ENCODE measurements at regions not wholly inside any gene's neighbourhood (a gene's known extent, or its start where the extent isn't known, plus 50 kb on each side); places are given as distances from the start of the nearest gene placed in this dataset.

DNA sequence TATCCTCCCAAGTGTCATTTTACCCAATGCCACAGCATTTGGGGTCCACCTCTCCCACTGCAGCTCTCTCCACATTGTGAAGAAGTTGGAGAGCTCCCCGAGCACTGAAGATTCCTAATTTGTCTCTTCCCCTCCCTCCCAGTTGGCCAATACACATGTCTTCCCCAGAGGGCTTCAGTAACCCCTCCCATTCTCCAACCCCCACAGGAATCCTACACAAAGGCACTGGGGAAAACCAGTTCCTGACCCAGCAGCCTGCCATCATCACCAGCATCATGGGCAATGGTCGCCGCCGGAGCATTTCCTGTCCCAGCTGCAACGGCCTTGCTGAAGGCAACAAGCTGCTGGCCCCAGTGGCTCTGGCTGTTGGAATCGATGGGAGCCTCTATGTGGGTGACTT is 87.3 kb upstream of the WWC1 start:
- DNase-seq (ENCODE audit: low read depth): no peak

DNA sequence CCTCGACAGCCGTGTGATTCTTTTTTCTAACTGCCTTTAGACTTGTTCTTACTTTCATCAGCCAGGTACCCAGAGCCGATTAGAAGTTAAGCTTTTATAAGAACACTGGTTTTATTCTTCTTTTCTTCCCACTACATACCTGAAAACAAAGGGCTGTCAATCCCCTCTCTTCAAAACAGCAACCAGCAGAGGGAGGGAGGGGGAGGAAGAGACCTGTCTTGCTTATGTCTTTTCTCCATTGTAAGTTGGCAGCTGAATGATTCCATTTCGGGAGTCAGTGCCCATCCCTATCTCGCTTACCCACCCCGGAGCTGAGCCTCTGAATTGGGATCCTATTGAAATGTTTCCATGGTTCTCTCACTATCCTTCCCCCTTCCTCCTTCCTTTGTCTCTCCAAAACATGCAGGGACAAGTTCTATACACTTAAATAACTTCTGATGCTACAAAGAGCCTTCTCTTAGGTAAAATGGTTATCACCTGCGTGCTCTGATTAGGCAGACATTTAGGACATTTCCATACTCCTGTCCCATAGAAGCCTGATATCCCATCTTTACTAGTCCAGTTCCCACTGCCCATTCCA is 83.9 kb upstream of the WWC1 start:
- DNase-seq (ENCODE audit: low read depth): no peak

DNA sequence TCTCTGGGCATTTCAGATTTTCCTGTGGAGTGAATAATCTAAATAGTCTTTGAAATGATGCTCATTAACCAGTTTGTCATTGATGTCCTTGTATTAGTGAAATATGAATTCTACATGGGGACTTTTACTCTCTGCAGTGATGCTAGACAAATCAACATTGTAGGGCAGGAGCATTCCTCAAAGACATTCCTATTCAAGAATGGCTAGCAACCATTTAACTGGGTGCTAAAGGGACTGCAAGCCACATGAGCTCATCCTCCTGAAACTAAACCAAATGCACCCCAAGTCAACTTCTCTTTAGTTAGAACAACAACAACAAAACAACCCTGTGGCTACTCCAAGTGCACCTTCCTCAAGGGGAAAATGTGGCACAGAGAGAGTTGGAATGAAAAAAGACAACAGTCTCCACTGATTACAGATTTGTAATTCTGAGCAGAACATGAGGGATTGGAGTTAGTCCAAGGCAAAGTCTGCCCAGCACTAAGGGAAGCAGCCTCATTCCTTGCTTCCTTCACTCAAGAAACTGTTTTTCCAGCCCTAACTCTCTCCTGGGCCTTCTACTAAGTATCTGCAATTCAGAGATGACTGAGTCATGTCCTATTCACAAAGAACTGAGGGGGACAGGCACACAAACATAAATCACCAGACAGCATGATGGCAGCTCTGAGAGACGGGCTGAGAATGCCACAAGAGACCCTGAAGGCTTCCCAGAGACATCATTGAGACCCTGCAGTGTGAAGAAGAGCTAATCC is 82.0 kb upstream of the WWC1 start:
- no peak for DNase-seq (ENCODE audit: low read depth)

DNA sequence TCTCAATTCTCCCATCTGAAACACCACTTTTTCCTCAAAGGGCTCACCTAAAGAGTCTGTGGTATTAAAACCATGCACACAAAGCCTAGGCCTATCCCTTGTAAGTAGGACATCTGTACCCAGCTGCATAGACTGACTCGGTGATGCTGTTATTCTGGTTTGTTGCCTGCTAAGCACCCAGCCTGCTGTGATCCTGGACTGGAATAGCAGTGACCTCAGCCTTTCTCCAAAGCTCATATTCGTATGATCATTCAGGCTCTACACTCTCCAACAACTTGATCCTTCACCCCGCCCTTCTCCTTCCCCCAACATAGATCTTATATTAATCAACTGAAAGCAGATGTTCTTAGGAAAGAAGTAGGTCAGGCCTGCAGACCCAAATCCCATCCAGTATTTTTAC is 81.4 kb upstream of the WWC1 start:
- DNase-seq (ENCODE audit: low read depth): no peak

DNA sequence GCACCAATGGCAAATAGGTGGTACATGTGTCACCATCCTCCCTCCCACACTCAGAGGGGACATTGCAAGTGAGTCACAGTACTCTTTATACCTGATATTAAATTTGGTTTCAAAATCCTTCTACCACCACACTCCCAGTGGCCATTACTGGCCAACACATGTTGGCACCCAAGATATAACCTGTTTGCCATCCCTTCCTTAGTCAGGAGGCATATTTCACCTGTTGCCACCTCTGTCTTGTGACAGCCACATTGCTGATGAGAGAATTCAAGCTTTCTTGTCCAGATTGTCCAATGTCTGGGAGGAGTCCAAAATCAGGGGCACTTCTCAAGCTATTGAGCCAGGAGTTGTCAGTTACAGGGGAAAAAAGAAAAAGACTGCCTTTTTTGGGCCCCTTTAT is 80.2 kb upstream of the WWC1 start:
- no peak for DNase-seq (ENCODE audit: low read depth)

DNA sequence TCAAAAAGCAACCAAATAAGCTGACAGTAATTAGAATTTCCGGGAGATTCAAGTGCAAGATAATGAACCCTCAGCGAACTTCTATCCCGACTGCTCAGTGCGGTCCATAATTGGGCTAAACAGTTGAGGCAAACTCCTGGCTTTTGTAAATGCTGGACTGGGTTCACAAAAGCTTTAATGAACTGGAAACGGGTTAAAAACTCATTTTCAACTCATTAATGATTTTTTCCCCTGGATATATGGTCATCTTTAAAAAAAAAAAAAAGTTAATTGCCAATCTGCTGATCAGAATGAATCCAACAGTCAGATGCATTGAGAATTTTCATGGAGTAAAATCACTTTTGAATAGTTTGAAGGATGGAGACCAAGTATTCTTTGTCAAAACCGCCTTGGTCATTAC is 79.5 kb upstream of the WWC1 start:
- no peak for DNase-seq (ENCODE audit: low read depth)

DNA sequence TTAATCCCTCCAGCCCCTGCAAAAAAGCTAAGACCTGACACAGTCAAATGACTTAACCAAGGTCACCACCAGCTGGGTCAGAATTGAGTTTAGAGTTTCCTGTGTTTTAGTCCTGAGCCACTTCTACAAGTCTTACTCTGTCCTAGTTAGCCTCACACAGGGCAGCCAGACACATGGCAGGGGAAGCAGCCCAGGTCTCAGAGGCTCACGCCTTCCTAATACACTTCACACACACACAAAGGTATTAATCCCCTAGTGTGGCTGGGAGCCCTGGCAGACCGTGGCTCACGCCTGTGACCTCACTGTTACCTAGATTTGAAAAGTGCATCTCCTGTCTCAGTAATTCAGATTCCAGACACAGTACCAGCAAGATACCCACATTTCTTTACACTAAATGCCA is 77.4 kb upstream of the WWC1 start:
- DNase-seq (ENCODE audit: low read depth): no peak

DNA sequence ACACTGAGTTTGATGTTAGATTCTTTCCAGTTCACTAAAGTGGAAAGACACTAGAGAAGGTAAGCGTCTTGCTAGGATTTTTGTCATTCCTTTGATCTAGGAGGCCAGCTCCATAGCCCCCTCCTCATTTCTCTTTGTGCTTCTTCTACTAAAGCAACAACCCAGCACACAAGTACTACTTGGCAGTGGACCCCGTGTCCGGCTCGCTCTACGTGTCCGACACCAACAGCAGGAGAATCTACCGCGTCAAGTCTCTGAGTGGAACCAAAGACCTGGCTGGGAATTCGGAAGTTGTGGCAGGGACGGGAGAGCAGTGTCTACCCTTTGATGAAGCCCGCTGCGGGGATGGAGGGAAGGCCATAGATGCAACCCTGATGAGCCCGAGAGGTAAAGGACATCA is 76.6 kb upstream of the WWC1 start:
- DNase-seq (ENCODE audit: low read depth): no peak

DNA sequence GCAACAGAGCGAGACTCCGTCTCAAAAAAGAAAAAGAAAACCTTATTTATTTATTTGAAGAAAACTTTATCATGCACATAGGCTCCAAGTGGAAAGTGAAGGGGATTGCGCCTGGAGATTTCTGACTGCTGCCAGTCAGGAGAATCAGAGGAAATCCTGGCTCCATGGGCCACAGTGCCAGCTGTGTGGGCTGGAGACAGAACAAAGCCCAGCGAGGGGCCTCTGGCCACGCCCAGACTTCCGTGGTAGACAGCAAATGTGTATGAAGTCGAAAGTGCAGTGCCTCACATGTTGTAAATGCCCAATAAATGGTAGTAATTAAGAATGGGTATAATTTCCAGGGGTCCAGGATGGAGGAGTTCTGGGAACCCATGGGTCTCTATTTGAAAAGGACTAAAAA is 75.8 kb upstream of the WWC1 start:
- no peak for DNase-seq (ENCODE audit: low read depth)

DNA sequence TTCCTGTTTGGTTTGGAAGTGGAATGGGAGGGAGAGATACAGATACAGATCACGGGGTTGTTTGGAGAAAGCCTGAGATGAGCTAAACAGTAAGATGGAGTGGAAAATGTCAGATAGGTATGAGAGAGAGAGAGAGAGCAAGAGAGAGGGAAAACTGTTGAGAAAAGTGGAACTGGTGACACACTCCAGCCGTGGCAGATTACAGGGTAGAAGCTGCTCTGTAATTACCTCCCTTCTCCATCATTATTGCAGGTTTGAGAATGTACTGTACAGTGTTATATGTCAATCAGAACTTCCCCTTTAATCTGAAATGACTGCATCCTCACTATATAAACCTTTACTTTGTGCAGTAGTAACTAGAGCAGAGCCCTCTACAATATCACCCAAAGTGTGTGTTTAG is 74.5 kb upstream of the WWC1 start:
- DNase-seq (ENCODE audit: low read depth): no peak

DNA sequence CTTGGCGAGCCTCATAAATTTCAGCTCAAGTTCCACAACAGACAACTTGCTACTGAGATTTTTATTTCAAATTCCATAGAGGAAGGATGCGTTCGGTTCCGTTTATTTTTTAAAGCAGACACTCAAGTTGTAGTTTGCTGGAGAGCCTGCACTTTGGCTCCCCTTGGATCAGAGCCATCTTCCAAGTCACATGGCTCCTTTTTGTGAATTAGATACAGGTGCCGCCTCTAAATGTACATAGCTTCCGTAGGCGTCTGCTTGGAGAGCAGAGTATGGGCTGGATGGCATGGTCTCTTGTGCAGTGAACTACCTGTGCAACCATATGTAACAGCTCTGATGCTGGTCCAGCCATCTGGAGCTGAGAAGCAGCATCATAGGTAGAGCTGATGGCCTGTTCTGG is 73.9 kb upstream of the WWC1 start:
- no peak for DNase-seq (ENCODE audit: low read depth)

DNA sequence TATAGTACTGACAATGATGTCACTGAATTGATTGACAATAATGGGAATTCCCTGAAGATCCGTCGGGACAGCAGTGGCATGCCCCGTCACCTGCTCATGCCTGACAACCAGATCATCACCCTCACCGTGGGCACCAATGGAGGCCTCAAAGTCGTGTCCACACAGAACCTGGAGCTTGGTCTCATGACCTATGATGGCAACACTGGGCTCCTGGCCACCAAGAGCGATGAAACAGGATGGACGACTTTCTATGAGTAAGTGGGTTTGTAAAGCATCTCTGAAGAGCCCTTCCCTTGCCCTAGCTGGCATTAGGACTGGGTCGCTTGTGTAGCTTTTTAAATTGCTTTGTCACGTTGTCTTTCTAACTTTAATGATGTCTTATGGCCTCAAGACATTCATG is 72.7 kb upstream of the WWC1 start:
- no peak for DNase-seq (ENCODE audit: low read depth)

DNA sequence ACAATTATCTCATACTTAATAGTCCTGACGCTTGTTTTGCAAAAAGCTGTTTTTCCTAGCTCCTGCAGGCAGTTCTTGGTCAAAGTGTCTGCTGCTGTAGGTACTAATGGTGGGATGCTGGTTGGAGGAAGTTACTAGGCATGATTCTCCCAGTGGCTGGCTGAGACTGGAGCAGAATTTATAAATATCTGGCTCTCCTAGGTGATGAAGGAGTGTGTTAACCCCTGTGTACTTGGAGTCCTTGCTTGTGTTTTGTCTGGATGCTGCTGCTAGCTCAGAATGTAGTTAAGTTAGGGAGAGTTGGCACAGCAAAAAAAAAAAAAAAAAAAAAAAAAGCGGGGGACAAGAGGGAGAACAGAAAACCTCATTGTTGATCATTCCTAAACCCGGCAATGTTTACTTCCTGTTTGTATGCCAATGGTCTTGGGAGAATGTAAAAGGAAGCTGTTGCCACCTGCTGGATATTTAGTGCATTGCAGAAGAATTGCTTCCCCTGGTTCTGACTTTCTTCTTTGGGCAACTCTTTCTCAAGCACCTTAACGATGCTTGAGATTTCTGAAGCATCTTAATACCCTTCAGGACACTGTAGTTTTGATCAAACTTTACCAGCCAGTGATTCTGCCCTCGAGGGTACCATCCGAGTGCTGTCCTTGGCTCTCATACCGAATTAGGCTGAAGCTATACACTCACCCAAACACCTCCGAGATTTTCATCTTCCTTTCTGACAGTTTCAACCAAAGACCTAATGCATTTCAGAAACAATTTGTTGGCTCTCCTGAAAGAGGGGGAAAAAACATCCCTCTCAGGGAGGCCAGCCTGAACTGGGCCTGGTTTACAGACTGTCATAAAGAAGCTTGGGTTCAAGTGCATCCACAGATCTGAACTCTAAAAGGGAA is 71.7 kb upstream of the WWC1 start:
- DNase-seq (ENCODE audit: low read depth): peak; percentile 5

DNA sequence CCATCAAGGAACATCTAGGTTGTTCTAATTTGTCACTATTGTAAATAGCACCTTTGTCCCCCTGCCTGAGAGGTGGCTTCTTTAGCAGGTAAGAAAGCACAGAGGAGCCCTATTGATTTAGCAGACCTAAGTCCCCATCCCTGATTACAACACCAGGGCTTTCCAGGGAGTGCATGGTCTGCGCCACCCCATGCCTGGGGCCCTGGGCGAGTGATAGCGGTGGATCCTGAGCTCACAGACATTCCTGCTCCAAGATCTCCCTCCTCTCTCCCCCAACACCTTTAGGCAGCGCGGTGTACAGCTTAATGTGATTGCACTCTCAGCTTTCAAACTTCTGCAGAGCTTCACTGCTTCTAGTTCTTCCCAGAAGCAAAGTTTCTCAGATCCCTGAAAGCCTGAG is 67.4 kb upstream of the WWC1 start:
- DNase-seq (ENCODE audit: low read depth): no peak

DNA sequence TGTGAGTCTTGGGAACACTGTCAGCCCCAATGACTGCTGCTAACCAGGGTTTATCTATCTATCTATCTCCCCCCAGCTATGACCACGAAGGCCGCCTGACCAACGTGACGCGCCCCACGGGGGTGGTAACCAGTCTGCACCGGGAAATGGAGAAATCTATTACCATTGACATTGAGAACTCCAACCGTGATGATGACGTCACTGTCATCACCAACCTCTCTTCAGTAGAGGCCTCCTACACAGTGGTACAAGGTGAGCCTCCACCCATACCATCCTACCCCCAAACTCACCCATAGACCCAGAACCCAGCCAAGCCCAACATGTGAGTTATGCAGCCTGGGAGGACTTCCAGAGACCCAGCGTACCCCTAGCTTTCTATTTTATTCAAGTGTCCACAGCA is 65.4 kb upstream of the WWC1 start:
- DNase-seq (ENCODE audit: low read depth): no peak

DNA sequence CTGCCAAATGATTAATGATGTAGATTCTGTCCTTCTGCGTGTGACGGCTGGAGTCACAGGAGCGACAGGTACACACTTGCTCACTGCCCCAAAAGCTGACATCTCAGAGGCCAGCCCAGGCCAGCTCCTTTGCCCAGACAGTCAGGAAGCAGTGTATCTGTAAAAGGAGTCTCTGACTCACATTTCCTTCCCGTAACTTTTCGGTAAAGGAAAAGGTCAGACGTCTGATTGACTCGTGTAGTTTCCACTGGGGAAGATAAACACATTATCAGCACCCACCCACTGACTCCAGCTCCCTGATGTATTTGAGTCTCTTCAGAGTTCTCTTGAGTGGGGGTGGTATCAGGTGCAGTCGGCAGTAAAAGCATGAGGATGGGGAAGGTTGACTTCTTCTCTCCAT is 64.4 kb upstream of the WWC1 start:
- no peak for DNase-seq (ENCODE audit: low read depth)

DNA sequence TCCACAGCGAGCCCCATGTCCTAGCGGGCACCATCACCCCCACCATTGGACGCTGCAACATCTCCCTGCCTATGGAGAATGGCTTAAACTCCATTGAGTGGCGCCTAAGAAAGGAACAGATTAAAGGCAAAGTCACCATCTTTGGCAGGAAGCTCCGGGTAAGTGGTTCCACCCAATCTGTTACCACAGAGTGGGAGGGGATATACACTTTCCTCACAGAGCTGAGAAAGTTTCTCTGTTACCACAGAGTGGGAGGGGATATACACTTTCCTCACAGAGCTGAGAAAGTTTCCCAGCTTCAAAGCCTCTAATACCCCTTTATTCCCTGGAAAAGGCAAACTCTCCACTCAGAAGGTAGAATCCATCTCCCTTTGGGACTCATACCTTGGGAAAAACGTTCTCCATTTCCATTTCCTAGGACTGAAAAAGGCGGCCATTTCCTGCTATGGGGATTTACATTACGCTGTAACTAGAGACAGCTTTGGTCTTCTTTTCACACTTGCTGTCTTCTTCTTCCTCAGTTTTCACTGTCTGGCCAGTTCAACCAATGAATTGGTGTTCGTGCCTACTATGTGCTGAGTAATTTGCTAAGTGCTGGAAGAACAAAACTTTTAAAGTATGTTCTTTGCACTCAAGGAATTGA is 63.4 kb upstream of the WWC1 start:
- no peak for DNase-seq (ENCODE audit: low read depth)

DNA sequence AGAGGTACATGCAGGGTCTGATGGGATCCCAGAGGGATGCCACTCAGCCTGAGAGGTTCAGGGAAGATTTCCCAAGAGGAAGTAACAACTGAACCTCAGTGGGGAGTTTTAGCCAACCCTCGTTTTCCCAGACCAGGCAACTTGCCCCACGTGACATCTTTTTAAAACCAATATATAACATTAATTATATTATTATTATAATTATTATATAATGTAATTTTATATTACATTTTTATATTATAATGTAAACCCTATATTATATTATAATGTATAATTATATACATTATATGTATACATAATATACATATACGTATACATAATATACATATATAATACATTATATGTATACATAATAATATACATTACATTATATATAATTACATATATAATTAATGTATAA is 62.8 kb upstream of the WWC1 start:
- no peak for DNase-seq (ENCODE audit: low read depth)

DNA sequence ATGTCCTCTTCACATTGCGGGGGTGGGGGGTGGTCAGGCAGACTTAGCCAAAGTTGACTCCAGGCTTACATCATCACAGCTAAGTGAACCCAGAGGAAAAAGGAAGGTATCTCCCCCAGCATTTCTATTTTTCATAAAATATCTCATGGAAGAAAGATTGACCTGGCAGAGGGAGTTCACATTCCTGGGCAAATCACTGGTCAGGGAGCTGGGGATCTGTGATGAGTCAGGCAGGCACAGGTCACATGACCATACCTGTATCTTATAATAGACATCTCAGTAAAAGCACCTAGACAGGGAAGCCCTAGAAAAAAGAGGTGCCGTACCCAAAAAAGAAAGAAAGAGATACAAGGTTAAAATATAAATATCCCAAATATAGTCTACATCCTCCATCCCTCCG is 57.3 kb upstream of the WWC1 start:
- no peak for DNase-seq (ENCODE audit: low read depth)

DNA sequence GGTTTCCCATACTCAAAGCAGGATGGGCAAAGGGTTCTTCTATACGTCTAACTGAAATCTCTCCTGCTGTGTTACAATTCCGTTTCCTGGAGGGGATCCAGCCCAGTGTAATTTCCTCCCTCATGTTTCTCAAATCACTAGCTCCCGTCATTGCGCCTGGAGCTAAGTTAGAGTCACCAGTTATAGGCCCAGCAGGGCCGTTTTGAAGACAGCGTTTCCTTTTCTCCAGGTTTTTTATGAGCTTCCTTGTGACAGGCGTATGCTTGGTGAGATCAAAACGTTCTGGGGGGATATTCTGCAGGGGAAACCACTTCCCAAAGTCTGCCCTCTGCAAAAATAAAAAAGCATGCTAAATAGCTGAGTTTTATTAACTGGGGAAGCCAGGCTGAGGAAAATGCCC is 53.0 kb upstream of the WWC1 start:
- no peak for DNase-seq (ENCODE audit: low read depth)

DNA sequence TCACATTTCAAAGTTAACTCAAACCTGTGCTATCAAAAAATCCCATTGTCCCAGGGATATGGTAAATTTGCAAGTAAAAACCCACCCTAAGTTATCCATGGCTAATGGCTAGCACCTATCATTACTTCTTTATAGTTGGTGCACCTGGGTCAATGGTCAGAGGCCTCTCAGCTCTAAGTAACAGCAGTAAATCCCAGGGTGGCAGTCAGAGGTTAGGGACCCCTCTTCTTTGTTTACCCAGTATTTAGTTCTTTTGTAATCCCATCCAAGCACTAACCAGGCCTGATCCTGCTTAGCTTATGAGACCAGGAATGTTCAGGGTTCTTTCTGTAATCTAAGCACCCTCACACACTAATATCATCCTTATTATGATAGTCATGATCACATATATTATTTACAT is 52.1 kb upstream of the WWC1 start:
- DNase-seq (ENCODE audit: low read depth): no peak
